ENCODE measurements at regions not wholly inside any gene's neighbourhood (a gene's known extent, or its start where the extent isn't known, plus 50 kb on each side); places are given as distances from the start of the nearest gene placed in this dataset.

GRCh38 chr15:46620392-46621013, 985.7 kb downstream of the SQOR start:
- Histone ChIP-seq H3K4me1 (ENCODE audit: control insufficient read depth, insufficient read depth, low read length) (no peaks in the 10 kb centered on the region), H3K9me3 (ENCODE audit: control insufficient read depth, insufficient read depth, low read length) (peaks cover 10% of the 10 kb centered on the region), H3K4me3 (ENCODE audit: low read depth, low read length) (no peak overlapping the region), H3K36me3 (ENCODE audit: control insufficient read depth, insufficient read depth, low read length) (no peaks in the 10 kb centered on the region), H3K27ac (ENCODE audit: low read depth, low read length) (no peak overlapping the region), H3K27me3 (ENCODE audit: control insufficient read depth, insufficient read depth, low read length) (no peaks in the 10 kb centered on the region), H3K9ac (ENCODE audit: low read depth, low read length) (no peak overlapping the region)

- no peaks in the 10 kb centered on the region for H3K36me3 ChIP-seq (ENCODE audit: control insufficient read depth, insufficient read depth, low read length)
- H3K4me3 ChIP-seq (ENCODE audit: low read depth, low read length): no peak overlapping the region
- H3K4me1 ChIP-seq (ENCODE audit: control insufficient read depth, insufficient read depth, low read length): no peaks in the 10 kb centered on the region
- H3K27ac ChIP-seq (ENCODE audit: low read depth, low read length): no peak overlapping the region
- H3K9ac ChIP-seq (ENCODE audit: low read depth, low read length): no peak overlapping the region
- H3K27me3 ChIP-seq (ENCODE audit: control insufficient read depth, insufficient read depth, low read length): no peaks in the 10 kb centered on the region
- H3K9me3 ChIP-seq (ENCODE audit: control insufficient read depth, insufficient read depth, low read length): peaks cover 24% of the 10 kb centered on the region
These were observed 988.0 kb downstream of the SQOR start for GRCh38 chr15:46622851-46623250.

DNA sequence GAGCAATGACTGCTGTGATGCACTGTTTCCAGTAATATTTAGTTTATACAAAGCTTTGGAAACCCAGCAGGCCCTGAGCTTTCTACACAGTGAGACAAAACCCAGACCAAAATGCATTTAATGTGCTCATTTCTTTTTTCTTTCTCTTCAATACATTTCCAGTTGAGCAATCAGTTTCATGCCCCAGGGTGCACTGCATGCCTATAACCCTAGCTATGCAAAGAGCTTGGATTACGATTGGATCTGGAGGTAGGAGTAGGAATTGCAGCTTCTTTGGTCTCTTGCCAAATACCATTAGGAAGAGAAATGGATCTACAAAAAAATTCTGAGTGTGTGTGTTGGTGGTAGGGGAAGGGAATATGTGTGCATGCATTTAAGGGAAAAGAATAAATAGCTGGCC, 1001.4 kb downstream of the SQOR start:
- H3K9ac ChIP-seq (ENCODE audit: low read depth, low read length): no peak overlapping the region
- no peak overlapping the region for H3K27ac ChIP-seq (ENCODE audit: low read depth, low read length)
- no peaks in the 10 kb centered on the region; the same call in 1 of the 2 replicates for H3K4me1 ChIP-seq (ENCODE audit: control insufficient read depth, insufficient read depth, low read length)
- no peak overlapping the region for H3K4me3 ChIP-seq (ENCODE audit: low read depth, low read length)
- no peaks in the 10 kb centered on the region for H3K36me3 ChIP-seq (ENCODE audit: control insufficient read depth, insufficient read depth, low read length)
- no peaks in the 10 kb centered on the region for H3K9me3 ChIP-seq (ENCODE audit: control insufficient read depth, insufficient read depth, low read length)
- H3K27me3 ChIP-seq (ENCODE audit: control insufficient read depth, insufficient read depth, low read length): no peaks in the 10 kb centered on the region

DNA sequence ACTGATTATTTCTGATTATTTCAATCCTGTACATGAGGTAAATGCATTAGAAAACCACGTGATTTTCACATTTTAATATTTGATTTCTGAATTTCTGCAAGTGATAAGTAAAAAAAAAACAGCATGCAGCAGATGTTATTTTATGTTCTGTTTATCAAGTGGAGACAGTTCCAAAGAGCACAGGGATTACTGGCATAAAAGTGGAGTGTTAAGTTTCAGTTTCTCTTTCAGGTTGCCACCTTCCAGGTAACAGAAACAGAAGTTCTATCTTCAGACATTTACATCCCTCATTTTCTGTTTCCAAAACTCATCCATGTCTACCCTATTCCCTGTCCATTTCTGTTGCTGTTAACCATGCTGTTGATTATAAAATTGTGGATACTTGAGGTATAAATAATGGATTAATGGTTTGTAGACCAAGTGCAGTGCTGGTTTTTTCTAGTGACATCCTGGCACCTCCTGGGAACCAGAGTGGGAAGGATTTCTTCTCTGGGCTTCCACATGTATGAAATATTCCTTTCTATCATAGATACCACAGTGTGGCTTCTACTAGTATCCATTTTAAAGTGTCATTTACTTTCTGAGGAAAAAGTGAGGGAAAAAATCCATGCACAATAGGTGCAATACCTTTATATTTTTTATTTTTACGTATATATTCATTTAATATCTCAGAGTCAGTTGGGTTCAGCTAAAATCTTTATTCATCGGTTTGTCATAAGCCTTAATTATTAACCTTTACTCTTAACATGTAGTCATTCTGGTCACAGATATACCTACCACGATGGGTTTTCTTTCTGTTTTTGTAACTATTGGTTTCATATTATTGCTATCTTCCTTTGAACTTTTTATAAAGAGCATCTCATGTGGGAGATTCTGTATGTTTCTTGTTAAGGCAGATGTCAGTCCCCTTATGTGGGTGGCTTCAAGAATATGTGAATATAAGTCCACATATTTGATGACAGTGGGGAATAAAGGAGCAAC, 1010.0 kb downstream of the SQOR start:
- Histone ChIP-seq H3K36me3 (ENCODE audit: control insufficient read depth, insufficient read depth, low read length) (no peaks in the 10 kb centered on the region), H3K4me1 (ENCODE audit: control insufficient read depth, insufficient read depth, low read length) (peaks cover 5% of the 10 kb centered on the region; the same call in 1 of the 2 replicates), H3K4me3 (ENCODE audit: low read depth, low read length) (no peak overlapping the region), H3K9me3 (ENCODE audit: control insufficient read depth, insufficient read depth, low read length) (no peaks in the 10 kb centered on the region), H3K9ac (ENCODE audit: low read depth, low read length) (no peak overlapping the region), H3K27ac (ENCODE audit: low read depth, low read length) (no peak overlapping the region), H3K27me3 (ENCODE audit: control insufficient read depth, insufficient read depth, low read length) (no peaks in the 10 kb centered on the region)

- no peaks in the 10 kb centered on the region for H3K36me3 ChIP-seq (ENCODE audit: control insufficient read depth, insufficient read depth, low read length)
- H3K9ac ChIP-seq (ENCODE audit: low read depth, low read length): no peak overlapping the region
- H3K4me3 ChIP-seq (ENCODE audit: low read depth, low read length): no peak overlapping the region
- H3K27me3 ChIP-seq (ENCODE audit: control insufficient read depth, insufficient read depth, low read length): no peaks in the 10 kb centered on the region
- peaks cover 5% of the 10 kb centered on the region; the same call in 1 of the 2 replicates for H3K4me1 ChIP-seq (ENCODE audit: control insufficient read depth, insufficient read depth, low read length)
- no peaks in the 10 kb centered on the region for H3K9me3 ChIP-seq (ENCODE audit: control insufficient read depth, insufficient read depth, low read length)
- H3K27ac ChIP-seq (ENCODE audit: low read depth, low read length): no peak overlapping the region
These were observed 1011.7 kb downstream of the SQOR start for GRCh38 chr15:46646490-46646889.

- H3K9ac ChIP-seq (ENCODE audit: low read depth, low read length): no peak overlapping the region
- no peak overlapping the region for H3K27ac ChIP-seq (ENCODE audit: low read depth, low read length)
- H3K36me3 ChIP-seq (ENCODE audit: control insufficient read depth, insufficient read depth, low read length): no peaks in the 10 kb centered on the region
- peaks cover 5% of the 10 kb centered on the region; the same call in 1 of the 2 replicates for H3K4me1 ChIP-seq (ENCODE audit: control insufficient read depth, insufficient read depth, low read length)
- H3K9me3 ChIP-seq (ENCODE audit: control insufficient read depth, insufficient read depth, low read length): no peaks in the 10 kb centered on the region
- no peaks in the 10 kb centered on the region for H3K27me3 ChIP-seq (ENCODE audit: control insufficient read depth, insufficient read depth, low read length)
- no peak overlapping the region for H3K4me3 ChIP-seq (ENCODE audit: low read depth, low read length)
These were observed 1012.2 kb downstream of the SQOR start for GRCh38 chr15:46647046-46647445.

DNA sequence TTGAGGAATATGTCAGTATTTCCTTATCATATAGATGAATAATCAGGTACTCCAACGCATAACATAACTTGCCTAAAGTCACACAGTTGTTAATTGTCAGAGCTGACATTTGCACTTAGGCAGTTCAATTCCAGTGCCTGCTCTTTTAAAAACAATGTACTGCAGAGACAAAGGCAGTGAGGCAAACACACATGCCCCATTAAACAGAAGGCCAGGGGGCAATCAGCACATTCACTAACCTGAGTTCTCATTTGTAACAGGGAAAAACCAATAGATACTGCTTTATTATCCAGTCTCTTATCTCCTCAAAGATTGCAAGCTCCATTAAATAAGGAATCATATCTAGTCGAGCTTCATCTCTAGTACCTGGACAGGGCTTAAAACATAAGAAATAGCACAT, 1017.4 kb downstream of the SQOR start:
- Histone ChIP-seq H3K4me1 (ENCODE audit: control insufficient read depth, insufficient read depth, low read length) (peaks cover 5% of the 10 kb centered on the region; the same call in 1 of the 2 replicates), H3K27me3 (ENCODE audit: control insufficient read depth, insufficient read depth, low read length) (no peaks in the 10 kb centered on the region), H3K4me3 (ENCODE audit: low read depth, low read length) (no peak overlapping the region)

GRCh38 chr15:46654993-46655392, 1020.2 kb downstream of the SQOR start:
- H3K27me3 ChIP-seq (ENCODE audit: control insufficient read depth, insufficient read depth, low read length): no peaks in the 10 kb centered on the region
- H3K4me3 ChIP-seq (ENCODE audit: low read depth, low read length): no peak overlapping the region
- no peaks in the 10 kb centered on the region for H3K36me3 ChIP-seq (ENCODE audit: control insufficient read depth, insufficient read depth, low read length)
- H3K9ac ChIP-seq (ENCODE audit: low read depth, low read length): no peak overlapping the region
- H3K4me1 ChIP-seq (ENCODE audit: control insufficient read depth, insufficient read depth, low read length): no peaks in the 10 kb centered on the region
- H3K27ac ChIP-seq (ENCODE audit: low read depth, low read length): no peak overlapping the region
- no peaks in the 10 kb centered on the region for H3K9me3 ChIP-seq (ENCODE audit: control insufficient read depth, insufficient read depth, low read length)

More for the DNA sequence above, 1017.4 kb downstream of the SQOR start:
- no peaks in the 10 kb centered on the region for H3K36me3 ChIP-seq (ENCODE audit: control insufficient read depth, insufficient read depth, low read length)
- H3K9me3 ChIP-seq (ENCODE audit: control insufficient read depth, insufficient read depth, low read length): no peaks in the 10 kb centered on the region
- no peak overlapping the region for H3K9ac ChIP-seq (ENCODE audit: low read depth, low read length)
- no peak overlapping the region for H3K27ac ChIP-seq (ENCODE audit: low read depth, low read length)

DNA sequence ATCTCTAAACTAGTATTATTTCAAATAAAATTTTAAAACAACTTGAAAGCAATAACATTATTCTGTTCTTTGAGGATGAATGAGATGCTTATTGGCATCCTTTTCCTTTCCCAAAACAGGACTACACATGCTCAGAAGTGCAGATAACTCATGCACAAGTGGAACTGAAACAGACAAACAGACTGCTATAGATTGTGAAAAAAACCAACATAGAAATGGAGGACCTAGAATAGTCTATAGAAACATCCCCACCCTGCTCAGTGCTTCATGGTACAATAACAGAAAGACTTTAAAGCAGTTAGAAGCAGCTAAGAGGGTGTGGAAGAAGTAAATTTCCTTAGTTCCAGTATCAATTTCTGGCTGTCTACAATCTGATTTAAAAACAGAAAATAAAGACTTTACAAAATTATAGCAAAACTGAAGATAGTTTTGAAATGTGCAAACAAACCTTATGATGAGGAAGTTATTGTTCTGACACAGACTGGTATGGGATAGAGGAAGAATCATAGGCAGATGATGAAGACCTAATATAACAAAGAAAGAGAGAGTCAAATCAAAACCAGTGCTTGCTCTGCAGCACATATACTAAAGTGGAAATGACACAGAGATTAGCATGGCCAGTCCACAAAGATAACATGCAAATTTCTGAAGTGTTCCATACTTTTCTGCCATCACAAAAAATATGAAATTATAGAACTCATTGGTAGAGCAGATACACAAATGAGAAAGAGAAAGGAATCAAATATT, 1025.4 kb downstream of the SQOR start:
- H3K9me3 ChIP-seq (ENCODE audit: control insufficient read depth, insufficient read depth, low read length): no peaks in the 10 kb centered on the region
- no peak overlapping the region for H3K27ac ChIP-seq (ENCODE audit: low read depth, low read length)
- no peaks in the 10 kb centered on the region for H3K36me3 ChIP-seq (ENCODE audit: control insufficient read depth, insufficient read depth, low read length)
- no peaks in the 10 kb centered on the region for H3K4me1 ChIP-seq (ENCODE audit: control insufficient read depth, insufficient read depth, low read length)
- no peaks in the 10 kb centered on the region for H3K27me3 ChIP-seq (ENCODE audit: control insufficient read depth, insufficient read depth, low read length)
- no peak overlapping the region for H3K9ac ChIP-seq (ENCODE audit: low read depth, low read length)
- H3K4me3 ChIP-seq (ENCODE audit: low read depth, low read length): no peak overlapping the region

- no peaks in the 10 kb centered on the region for H3K36me3 ChIP-seq (ENCODE audit: control insufficient read depth, insufficient read depth, low read length)
- H3K9ac ChIP-seq (ENCODE audit: low read depth, low read length): no peak overlapping the region
- no peaks in the 10 kb centered on the region for H3K9me3 ChIP-seq (ENCODE audit: control insufficient read depth, insufficient read depth, low read length)
- no peaks in the 10 kb centered on the region for H3K4me1 ChIP-seq (ENCODE audit: control insufficient read depth, insufficient read depth, low read length)
- H3K4me3 ChIP-seq (ENCODE audit: low read depth, low read length): no peak overlapping the region
- H3K27me3 ChIP-seq (ENCODE audit: control insufficient read depth, insufficient read depth, low read length): no peaks in the 10 kb centered on the region
- no peak overlapping the region for H3K27ac ChIP-seq (ENCODE audit: low read depth, low read length)
These were observed 1035.4 kb downstream of the SQOR start for GRCh38 chr15:46670258-46670657.
